GM03348 (cell line): ENCODE measurements at regions not wholly inside any gene's neighbourhood (a gene's known extent, or its start where the extent isn't known, plus 50 kb on each side); places are given as distances from the start of the nearest gene placed in this dataset.
"Not testable (repeated sequence)": the region's sequence is repeated elsewhere in the genome, so short reads cannot be mapped to it uniquely, and the experiment has no call there.

Source experiments
- DNase-seq: peaks from one replicate; pipeline ENCODE4 v3.0.0; 2012; ENCODE audit warnings: low spot score

DNA sequence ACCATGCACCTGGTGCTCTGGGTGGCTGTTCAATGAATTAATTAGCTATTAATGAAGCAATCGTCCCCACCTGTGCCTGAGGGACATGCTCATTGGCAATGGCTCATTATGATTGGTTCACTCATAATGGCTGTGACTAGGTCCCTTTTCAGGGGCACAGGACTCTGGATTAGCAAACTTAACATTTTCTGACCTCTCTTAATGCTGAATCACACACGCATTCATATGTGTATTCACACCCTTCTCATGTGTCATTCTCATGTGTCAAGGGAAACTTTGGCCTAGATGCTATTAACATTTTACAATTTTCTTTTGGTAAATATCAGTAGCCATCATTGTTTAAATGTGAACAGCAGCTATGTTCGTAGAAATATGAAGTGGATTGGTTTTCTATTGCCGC lies 98.9 kb upstream of the PMAIP1 start:
- DNase-seq, result no peak

DNA sequence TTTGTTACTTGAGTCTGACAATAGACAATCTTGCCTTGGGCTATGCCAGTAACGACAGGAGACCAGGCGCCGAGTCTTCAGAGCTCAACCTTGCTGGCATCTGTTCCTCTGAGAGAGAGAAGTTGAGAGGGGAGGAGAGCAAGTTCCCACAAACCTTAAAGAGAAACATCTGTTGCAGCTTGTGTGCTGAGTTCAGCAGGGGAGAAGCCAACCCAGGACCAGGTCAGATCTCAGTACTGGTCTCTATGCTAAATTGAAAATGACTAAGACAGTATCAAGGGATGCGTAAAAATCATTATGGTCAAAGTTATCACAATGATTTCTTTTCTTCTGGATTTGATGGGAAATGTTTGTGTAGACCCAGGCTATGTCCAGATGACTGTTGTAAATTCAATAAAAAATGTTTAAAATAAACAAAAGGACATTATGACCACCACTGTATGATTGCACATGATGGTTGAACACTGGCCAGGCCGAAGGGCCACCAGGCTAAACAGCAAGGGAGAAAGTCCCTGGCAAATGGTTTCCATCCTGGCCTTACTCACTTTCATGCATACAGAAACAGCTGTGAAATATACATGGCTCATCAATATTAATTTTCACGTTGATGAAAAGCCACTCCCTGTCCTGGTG lies 100.3 kb upstream of the PMAIP1 start:
- DNase-seq, result peak; percentile 39

DNA sequence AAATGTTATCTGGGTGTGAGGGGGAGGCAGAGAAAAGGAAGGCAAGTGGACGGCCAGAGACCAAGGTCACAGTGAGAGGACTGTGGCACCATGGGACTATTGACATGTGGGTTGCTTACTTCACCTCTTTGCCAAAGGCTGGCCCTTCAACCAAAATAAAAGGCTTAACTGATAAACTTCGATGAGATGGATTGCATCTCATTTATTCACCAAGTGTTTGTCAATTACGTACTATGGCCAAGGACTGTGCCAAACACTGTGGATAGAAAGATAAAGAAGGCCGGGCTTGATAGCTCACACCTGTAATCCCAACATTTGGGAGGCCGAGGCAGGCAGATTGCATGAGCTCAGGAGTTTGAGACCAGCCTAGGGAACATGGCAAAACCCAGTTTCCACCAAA lies 98.7 kb upstream of the CCBE1 start:
- DNase-seq, result no peak

DNA sequence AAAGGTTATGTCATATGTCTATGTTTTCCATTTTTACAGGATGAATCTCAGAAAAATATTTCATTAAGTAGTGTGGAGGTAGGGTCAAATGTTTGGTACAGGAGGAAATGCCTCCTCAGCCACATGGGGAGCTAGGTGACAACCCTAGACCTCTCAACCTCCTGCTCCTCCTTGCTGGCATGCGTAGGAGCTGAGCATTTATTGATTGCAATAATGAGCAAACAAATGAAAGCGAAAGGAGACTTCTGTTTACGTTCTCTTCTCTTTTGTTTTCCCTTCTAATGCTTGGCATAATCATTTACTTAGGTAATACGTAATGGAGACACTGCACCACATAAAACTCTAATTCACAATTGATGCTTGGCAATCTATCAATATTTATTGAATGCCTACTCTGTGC lies 95.1 kb upstream of the CCBE1 start:
- no peak for DNase-seq

- DNase-seq, result not testable (repeated sequence)
Observed at GRCh38 chr18:59790346-59790936, 93.2 kb upstream of the CCBE1 start.

DNA sequence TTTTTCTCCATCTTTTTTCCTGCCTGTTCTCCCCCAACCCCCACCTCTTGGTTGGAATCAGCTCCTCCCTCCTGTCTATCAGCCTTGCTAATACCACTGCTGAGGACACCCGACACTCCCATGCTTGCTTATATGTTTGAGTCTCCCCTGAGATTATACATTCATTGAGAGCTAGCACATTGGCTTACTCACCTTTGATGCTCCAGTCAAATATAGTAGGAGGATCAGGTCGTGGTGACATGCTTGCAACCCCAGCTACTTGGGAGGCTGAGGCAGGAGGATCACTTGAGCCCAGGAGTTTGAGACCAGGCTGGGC lies 91.5 kb upstream of the CCBE1 start:
- no peak for DNase-seq

DNA sequence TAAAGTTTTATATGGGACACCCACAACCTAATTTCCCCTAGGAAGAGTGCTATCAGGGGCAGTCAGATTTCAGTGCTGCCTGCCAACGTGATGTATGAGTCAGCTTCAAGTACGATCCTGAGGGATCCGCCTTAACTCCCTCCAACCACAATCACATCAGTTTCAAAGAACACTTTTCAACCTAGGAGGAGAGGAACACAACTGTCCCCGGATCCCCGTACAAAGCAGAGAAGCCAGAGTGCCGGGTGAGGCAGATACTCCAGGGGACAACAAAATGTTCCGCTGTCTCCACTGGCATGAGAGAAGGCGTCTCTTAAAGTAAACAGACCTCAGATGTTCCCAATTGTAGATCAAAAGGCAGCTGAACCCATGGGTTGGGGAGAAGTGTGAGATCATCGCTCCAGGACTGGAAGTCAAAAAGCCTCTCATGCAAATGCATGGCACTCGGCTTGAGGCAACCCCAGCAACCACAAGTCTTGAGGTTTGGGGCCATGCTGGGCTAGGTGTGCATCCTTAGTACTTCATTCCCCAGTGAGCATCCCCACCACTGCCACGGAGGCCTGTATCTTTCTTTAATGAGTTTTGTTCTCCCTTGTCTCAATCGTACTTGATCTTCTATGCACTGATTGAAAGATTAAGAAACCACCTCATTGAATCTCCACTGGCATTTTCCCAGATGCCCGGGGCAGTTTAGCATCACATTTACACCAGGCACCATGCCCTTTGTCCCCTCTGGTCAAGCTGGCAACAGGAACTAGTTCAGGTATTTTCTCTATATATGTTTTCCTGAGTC lies 91.0 kb upstream of the CCBE1 start:
- DNase-seq, result peak; percentile 81

GRCh38 chr18:59784694-59785093 lies 87.5 kb upstream of the CCBE1 start:
- DNase-seq, result no peak

GRCh38 chr18:59783138-59783537 lies 85.9 kb upstream of the CCBE1 start:
- DNase-seq, result peak; percentile 74

- peak; percentile 62 for DNase-seq
Observed at GRCh38 chr18:59779979-59780378, 82.8 kb upstream of the CCBE1 start.

- no peak for DNase-seq
Observed at GRCh38 chr18:59778434-59778833, 81.2 kb upstream of the CCBE1 start.

- DNase-seq, result no peak
Observed at GRCh38 chr18:59777636-59778035, 80.4 kb upstream of the CCBE1 start.

DNA sequence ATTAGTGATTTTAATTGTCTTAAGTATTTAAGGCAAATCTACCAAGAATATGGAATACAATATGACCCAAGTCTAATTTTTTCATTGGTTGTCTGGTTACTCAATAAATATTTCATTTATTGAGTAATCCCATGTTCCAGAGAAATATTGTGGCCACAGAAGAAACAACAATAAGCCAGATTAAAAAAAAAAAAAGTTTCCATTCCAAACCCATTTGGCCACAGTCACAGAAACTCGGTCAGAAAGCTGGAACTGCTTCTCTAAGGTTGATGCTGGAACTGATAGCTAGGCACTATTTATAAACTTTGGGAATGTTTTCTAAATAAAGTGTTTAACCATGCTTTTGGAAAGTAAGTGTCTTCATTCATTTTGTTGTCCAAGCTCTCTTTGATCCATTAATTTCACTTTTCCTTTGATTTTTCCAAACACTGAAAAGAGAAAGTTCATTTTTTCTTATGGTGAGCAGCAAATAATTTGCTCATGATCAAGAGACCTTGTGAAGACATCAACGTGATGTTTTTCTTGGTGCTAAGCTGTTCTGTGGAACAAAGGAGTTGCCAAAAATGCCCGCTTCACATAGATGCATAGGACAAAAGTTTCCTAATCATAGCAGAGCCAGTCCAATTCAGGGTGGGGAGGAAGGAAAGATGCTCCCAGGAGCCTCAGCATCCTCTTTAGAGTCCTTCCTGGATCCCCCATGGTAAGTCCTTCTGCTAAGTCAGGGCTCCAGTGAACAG lies 72.1 kb upstream of the CCBE1 start:
- DNase-seq, result peak; percentile 64

DNA sequence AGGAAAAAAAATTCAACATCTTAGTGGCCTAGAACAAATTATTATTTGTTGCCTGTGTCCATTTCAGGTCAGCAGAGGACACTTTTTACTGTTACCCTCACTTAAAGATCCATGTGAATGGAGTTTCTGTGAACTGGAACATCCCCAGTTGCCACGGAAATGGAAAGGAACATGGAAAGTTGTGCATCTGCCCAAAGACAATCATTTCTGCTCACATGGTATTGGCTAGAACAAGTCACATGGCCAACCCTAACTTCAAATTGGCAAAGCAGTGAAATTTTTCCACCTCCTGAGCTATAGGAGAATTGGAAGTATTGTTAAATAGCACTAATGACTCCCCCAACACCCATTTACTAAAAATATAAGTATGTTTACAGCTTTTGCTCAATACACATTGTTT lies 71.2 kb upstream of the CCBE1 start:
- no peak for DNase-seq

- no peak for DNase-seq
Observed at GRCh38 chr18:59767732-59768131, 70.5 kb upstream of the CCBE1 start.

DNA sequence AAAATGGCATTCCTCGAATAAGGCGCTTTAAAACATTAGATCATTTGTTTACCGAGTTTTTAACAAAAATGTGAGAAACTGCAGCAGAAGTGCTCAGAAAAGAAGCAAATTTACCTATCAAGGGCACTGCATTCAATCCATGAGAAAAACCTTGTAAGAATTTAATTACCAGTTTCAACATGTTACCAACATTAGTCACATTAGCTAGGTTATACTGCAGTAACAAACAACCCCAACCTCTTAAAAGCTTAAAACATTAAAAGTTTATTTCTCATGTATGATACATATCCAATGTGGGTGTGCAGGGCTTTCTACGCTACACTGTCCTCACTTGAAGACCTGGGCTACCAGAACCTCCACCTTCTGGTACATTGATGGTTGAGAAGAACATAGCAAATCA lies 68.1 kb upstream of the CCBE1 start:
- DNase-seq, result no peak

DNA sequence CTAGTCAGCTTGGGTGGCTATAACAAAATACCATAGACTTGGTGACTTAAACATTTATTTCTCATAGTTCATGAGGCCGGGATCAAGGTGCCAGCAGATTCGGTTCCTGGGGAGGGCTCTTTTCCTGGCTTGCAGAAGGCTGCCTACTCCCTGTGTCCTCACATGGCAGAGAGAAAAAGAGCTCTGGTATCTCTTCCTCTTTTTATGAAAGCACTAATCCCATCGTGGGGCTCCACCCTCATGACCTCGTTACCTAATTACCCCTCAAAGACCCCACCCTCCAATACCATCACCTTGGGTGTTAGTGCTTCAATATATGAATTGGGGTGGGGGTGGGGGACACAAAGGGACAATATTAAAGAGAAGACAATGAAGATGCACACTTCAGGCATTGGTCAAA lies 67.1 kb upstream of the CCBE1 start:
- no peak for DNase-seq

DNA sequence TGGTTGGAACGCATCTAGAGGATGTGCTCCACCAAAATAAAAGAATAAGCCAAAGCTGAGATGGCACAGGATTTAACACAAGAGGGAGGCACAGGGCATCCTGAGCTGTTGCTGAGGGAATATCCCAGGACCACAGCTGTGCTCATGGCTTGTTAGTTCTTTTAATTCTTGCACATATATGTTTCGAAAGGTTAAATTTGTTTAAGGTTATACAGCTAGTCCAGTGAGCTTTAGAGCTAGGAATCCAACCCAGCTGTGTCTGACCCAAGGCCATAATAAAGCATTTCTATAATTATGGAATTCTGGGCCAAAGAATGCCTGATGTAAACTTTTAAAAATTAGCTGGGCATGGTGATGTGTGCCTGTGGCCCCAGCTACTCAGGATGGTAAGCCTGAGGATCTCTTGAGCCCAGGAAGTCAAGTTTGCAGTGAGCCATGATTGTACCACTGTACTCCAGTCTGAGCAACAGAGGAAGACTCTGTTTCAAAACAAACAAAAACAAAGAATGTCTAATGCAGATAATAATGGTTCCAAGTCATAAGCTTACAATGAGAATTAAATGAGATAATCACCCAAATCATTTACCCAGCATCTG lies 66.4 kb upstream of the CCBE1 start:
- no peak for DNase-seq

- no peak for DNase-seq
Observed at GRCh38 chr18:59760619-59761600, 63.7 kb upstream of the CCBE1 start.

GRCh38 chr18:59760212-59760611 lies 63.0 kb upstream of the CCBE1 start:
- DNase-seq, result no peak

DNA sequence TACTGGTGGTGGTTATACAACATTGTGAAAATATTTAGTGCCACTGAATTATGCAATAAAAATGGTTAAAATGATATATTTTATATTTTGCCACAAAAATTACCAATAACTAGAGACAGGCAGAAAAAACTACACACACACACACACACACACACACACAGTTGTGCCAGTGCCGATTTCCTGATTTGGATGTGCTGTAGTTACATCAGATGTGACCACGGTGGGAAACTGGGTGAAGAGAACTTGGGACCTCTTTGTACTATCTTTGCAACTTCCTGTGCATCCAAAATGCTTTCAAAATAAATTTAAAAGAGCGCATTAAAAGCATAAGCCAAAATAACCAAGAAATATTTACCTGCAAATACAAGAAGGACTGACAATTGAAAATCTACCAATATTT lies 61.6 kb upstream of the CCBE1 start:
- DNase-seq, result no peak
